ENCODE measurements at regions not wholly inside any gene's neighbourhood (a gene's known extent, or its start where the extent isn't known, plus 50 kb on each side); places are given as distances from the start of the nearest gene placed in this dataset.

DNA sequence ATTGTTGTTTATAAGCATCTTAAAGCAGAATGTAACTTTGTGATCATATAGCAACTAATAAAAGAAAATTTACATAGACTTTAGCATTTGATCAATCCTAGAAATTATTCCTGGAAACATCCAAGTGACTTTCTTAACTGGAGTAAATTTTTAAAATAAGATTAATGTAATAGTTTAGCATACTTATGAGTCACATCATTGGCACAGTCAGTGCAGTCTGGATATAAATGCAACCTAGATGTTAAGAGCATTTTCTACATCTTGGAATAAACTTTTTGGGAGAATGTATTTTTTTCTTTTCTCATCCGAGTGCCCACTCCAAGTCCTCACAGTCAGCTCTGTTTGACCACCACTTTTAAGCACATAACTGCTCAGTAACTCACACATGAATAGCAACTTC is 324.6 kb upstream of the PLSCR5 start:
- TF ChIP-seq Cebpa-rat (IDR thresholded peaks at IDR 0.05): no peak
- H3K4me1 ChIP-seq: no peaks in the 10 kb centered on the region
- H3K27ac ChIP-seq: no peak overlapping the region
- H3K4me3 ChIP-seq: no peak overlapping the region
- no peaks in the 10 kb centered on the region for H4K20me1 ChIP-seq
- no peak overlapping the region for H3K4me2 ChIP-seq
- H3K36me3 ChIP-seq: no peaks in the 10 kb centered on the region
- H3K27me3 ChIP-seq: no peaks in the 10 kb centered on the region
- no peaks in the 10 kb centered on the region for H3K9me3 ChIP-seq (replicated peaks in 1 of 11)
- no peak overlapping the region for H3K9ac ChIP-seq

- H3K4me2 ChIP-seq: no peak overlapping the region
- no peaks in the 10 kb centered on the region for H3K27me3 ChIP-seq
- H3K4me1 ChIP-seq: no peaks in the 10 kb centered on the region
- H3K27ac ChIP-seq: no peak overlapping the region
- H3K9me3 ChIP-seq (replicated peaks in 1 of 11): no peaks in the 10 kb centered on the region
- no peak overlapping the region for H3K4me3 ChIP-seq
- no peaks in the 10 kb centered on the region for H4K20me1 ChIP-seq
- no peaks in the 10 kb centered on the region for H3K36me3 ChIP-seq
- H3K9ac ChIP-seq: no peak overlapping the region
- TF ChIP-seq Cebpa-rat (IDR thresholded peaks at IDR 0.05): no peak
These were observed 323.4 kb upstream of the PLSCR5 start for GRCh38 chr3:146928421-146929059.

GRCh38 chr3:146921693-146922092 is 316.5 kb upstream of the PLSCR5 start:
- H3K27me3 ChIP-seq: no peaks in the 10 kb centered on the region
- TF ChIP-seq Cebpa-rat (IDR thresholded peaks at IDR 0.05): no peak
- no peak overlapping the region for H3K9ac ChIP-seq
- no peaks in the 10 kb centered on the region for H4K20me1 ChIP-seq
- peaks cover 0 to 2% (median 0%) of the 10 kb centered on the region in 11 experiments; a peak in 2 of 22 replicates for H3K9me3 ChIP-seq (replicated peaks in 1 of 11)
- H3K36me3 ChIP-seq: no peaks in the 10 kb centered on the region
- no peak overlapping the region for H3K4me3 ChIP-seq
- no peaks in the 10 kb centered on the region for H3K4me1 ChIP-seq
- H3K27ac ChIP-seq: no peak overlapping the region
- no peak overlapping the region for H3K4me2 ChIP-seq

DNA sequence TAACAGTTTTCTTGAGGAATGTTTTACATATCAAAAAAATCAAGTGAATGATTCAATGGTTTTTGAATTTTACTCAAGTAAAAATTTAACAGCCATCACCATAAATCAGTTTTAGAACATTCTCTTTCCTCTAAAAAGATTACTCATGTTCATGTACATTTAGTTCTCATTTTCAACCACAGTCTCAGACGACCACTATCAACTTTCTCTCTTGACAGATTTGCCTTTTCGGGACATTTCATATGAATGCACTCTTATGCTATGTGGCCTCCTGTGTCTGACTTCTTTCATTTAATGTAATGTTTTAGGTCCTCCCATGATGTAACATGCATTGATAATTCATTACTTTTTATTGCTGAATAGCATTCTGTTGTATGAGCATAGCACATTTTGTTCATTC is 309.3 kb upstream of the PLSCR5 start:
- H3K9ac ChIP-seq: no peak overlapping the region
- no peak overlapping the region for H3K4me3 ChIP-seq
- H4K20me1 ChIP-seq: no peaks in the 10 kb centered on the region
- H3K4me1 ChIP-seq: no peaks in the 10 kb centered on the region
- TF ChIP-seq Cebpa-rat (IDR thresholded peaks at IDR 0.05): no peak
- no peaks in the 10 kb centered on the region for H3K36me3 ChIP-seq
- peaks cover 0 to 10% (median 0%) of the 10 kb centered on the region in 11 experiments; a peak in 4 of 22 replicates for H3K9me3 ChIP-seq (replicated peaks in 1 of 11)
- no peak overlapping the region for H3K27ac ChIP-seq
- no peak overlapping the region for H3K4me2 ChIP-seq
- H3K27me3 ChIP-seq: no peaks in the 10 kb centered on the region

DNA sequence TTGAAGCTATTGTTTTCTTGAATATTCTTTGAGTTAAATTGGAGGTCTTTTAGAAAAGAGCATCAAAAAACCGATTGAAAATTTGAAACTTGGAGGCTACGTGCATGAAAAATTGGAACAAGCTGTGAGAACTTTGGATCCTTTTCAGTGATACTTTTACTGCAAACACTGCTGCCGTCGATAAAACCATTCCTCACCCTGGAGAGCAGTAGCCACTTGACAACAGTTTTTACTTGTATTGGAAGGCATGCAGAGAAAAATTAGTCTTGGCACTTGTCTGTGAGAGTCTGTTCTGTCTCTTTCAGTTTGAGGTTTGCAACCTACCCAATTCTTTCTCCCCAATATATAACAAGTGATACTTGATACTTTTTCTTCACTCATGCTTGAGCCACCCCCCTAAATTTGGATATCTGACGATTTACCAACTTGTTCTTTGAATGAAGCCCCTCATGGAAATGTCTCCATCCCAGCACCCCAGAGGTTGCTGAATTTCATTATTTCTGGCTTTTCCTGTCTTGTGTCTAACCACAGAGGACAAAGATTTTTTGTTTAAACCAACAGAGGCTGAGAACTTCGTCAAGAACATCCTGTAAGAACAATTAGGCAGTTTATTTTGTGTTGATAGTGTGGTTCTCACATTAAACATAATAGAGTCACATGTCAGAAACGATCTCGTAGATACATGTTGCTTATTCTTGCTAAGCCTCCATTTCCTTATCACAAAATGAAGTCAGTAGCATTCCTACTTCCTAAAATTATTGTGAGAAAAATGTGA is 307.3 kb upstream of the PLSCR5 start:
- peaks cover 0 to 10% (median 0%) of the 10 kb centered on the region in 11 experiments; a peak in 4 of 22 replicates for H3K9me3 ChIP-seq (replicated peaks in 1 of 11)
- H3K4me2 ChIP-seq: no peak overlapping the region
- no peak overlapping the region for H3K4me3 ChIP-seq

DNA sequence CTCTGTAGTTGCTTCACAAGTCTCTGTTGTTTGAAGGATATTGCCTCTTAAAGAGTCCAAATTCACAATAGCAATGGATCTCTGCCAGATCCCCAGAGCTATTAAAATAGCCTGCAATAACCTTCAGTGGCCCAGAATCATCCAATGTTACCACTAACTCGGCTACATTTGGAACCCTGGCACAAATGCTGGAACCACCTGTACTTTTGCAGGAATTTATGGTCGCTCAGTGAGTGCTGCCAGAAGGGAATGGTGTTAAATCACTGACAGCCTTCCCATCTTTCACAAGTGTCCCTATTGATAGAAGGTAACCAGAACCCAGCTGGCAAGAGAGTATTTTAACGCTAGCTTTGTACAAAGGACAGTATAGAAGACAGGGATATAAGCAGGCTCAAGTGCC is 298.8 kb upstream of the PLSCR5 start:
- Histone ChIP-seq H3K27me3 (no peaks in the 10 kb centered on the region), H4K20me1 (no peaks in the 10 kb centered on the region), H3K9me3 (replicated peaks in 1 of 11) (no peaks in the 10 kb centered on the region), H3K27ac (no peak overlapping the region), H3K9ac (no peak overlapping the region), H3K4me1 (no peaks in the 10 kb centered on the region), H3K4me2 (no peak overlapping the region), H3K36me3 (no peaks in the 10 kb centered on the region), H3K4me3 (no peak overlapping the region)
- no peak for TF ChIP-seq Cebpa-rat (IDR thresholded peaks at IDR 0.05)

More for the DNA sequence above, 307.3 kb upstream of the PLSCR5 start:
- TF ChIP-seq Cebpa-rat (IDR thresholded peaks at IDR 0.05): no peak
- no peaks in the 10 kb centered on the region for H3K27me3 ChIP-seq
- no peaks in the 10 kb centered on the region for H4K20me1 ChIP-seq
- H3K4me1 ChIP-seq: no peaks in the 10 kb centered on the region
- H3K9ac ChIP-seq: no peak overlapping the region
- H3K36me3 ChIP-seq: no peaks in the 10 kb centered on the region
- H3K27ac ChIP-seq: no peak overlapping the region

DNA sequence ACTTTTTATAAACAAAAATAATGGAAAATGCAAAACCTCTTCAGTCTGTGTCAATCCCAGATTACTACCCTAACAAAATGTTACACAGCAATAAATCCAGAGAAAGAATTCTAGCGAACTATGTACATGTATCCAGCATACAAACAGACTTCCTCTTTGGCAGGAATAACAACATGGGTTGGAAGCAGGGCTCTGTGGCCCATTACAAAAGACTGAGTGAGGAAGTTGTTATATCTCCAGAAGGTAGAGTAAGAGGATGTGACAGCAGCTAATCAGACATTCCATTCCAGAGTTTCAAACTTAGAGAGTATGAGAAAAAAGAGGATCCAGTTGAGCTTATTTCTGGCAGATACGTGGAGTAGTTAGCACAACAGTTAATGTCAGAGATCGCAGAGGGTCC is 294.0 kb upstream of the PLSCR5 start:
- Histone ChIP-seq H3K9me3 (replicated peaks in 1 of 11) (no peaks in the 10 kb centered on the region), H3K4me3 (no peak overlapping the region), H3K36me3 (no peaks in the 10 kb centered on the region), H3K27ac (no peak overlapping the region), H4K20me1 (no peaks in the 10 kb centered on the region), H3K4me2 (no peak overlapping the region), H3K9ac (no peak overlapping the region), H3K27me3 (no peaks in the 10 kb centered on the region), H3K4me1 (no peaks in the 10 kb centered on the region)
- TF ChIP-seq Cebpa-rat (IDR thresholded peaks at IDR 0.05): no peak

GRCh38 chr3:146896711-146897110 is 291.6 kb upstream of the PLSCR5 start:
- no peaks in the 10 kb centered on the region for H3K27me3 ChIP-seq
- H3K4me1 ChIP-seq: no peaks in the 10 kb centered on the region
- no peak overlapping the region for H3K4me2 ChIP-seq
- no peak overlapping the region for H3K9ac ChIP-seq
- TF ChIP-seq Cebpa-rat (IDR thresholded peaks at IDR 0.05): no peak
- H3K27ac ChIP-seq: no peak overlapping the region
- H4K20me1 ChIP-seq: no peaks in the 10 kb centered on the region
- H3K36me3 ChIP-seq: no peaks in the 10 kb centered on the region
- H3K9me3 ChIP-seq (replicated peaks in 1 of 11): no peaks in the 10 kb centered on the region
- no peak overlapping the region for H3K4me3 ChIP-seq

GRCh38 chr3:146895026-146895749 is 290.0 kb upstream of the PLSCR5 start:
- H3K9ac ChIP-seq: no peak overlapping the region
- H3K36me3 ChIP-seq: no peaks in the 10 kb centered on the region
- H3K4me3 ChIP-seq: no peak overlapping the region
- no peak for TF ChIP-seq Cebpa-rat (IDR thresholded peaks at IDR 0.05)
- no peaks in the 10 kb centered on the region for H4K20me1 ChIP-seq
- H3K9me3 ChIP-seq (replicated peaks in 1 of 11): no peaks in the 10 kb centered on the region
- no peak overlapping the region for H3K4me2 ChIP-seq
- H3K4me1 ChIP-seq: no peaks in the 10 kb centered on the region
- no peaks in the 10 kb centered on the region for H3K27me3 ChIP-seq
- H3K27ac ChIP-seq: no peak overlapping the region
